Neural progenitor cell (in vitro differentiated cells): ENCODE measurements at regions not wholly inside any gene's neighbourhood (a gene's known extent, or its start where the extent isn't known, plus 50 kb on each side); places are given as distances from the start of the nearest gene placed in this dataset.

Source experiments
- DNase-seq: peaks from one replicate; pipeline ENCODE4 v3.0.0-alpha.2; 2016; ENCODE audit warnings: low spot score
- H2AFZ ChIP-seq: fragments of 200-600 bp; sonication (generic); replicated peaks from 2 replicates; pipeline ENCODE4 v1.6.1; 2016; ENCODE audit warnings: antibody characterized with exemption
- H3F3A ChIP-seq: fragments of 200-600 bp; sonication (generic); 2 replicates; pipeline ENCODE4 v1.6.1; 2016; ENCODE audit warnings: antibody characterized with exemption, low read depth
- H3K27ac ChIP-seq: fragments of 200-600 bp; sonication (generic); 2 replicates; pipeline ENCODE4 v1.5.1; 2016; ENCODE audit warnings: mild to moderate bottlenecking
- H3K27me3 ChIP-seq: fragments of 200-600 bp; sonication (generic); 2 replicates; pipeline ENCODE4 v1.6.1; 2016; ENCODE audit warnings: mild to moderate bottlenecking, moderate library complexity
- H3K36me3 ChIP-seq: fragments of 200-600 bp; sonication (generic); 2 replicates; pipeline ENCODE4 v1.5.1; 2016
- H3K4me1 ChIP-seq: fragments of 200-600 bp; sonication (generic); 2 replicates; pipeline ENCODE4 v1.6.1; 2016; ENCODE audit warnings: mixed run types
- H3K4me2 ChIP-seq: fragments of 200-600 bp; sonication (generic); 2 replicates; pipeline ENCODE4 v1.6.1; 2016
- H3K4me3 ChIP-seq: fragments of 200-600 bp; sonication (generic); 2 replicates; pipeline ENCODE4 v1.5.1; 2016
- H3K79me2 ChIP-seq: fragments of 200-600 bp; sonication (generic); 2 replicates; pipeline ENCODE4 v1.6.1; 2016; ENCODE audit warnings: low read depth
- H3K9ac ChIP-seq: fragments of 200-600 bp; sonication (generic); 2 replicates; pipeline ENCODE4 v1.6.1; 2016
- H3K9me3 ChIP-seq: fragments of 200-600 bp; sonication (generic); 2 replicates; pipeline ENCODE4 v1.5.1; 2016; ENCODE audit warnings: low read depth
- H4K20me1 ChIP-seq: fragments of 200-600 bp; sonication (generic); 2 replicates; pipeline ENCODE4 v1.6.1; 2016; ENCODE audit warnings: low read depth
- H3K27ac Mint-ChIP-seq: 3 replicates; pipeline ENCODE4 v1.8.0; 2021; ENCODE audit warnings: mixed read lengths
- H3K27me3 Mint-ChIP-seq: 2 replicates; pipeline ENCODE4 v1.8.0; 2022; ENCODE audit warnings: low read depth, mild to moderate bottlenecking, inconsistent platforms, moderate library complexity, mixed read lengths; ENCODE audit not compliant: insufficient read depth
- H3K36me3 Mint-ChIP-seq: 3 replicates; pipeline ENCODE4 v1.8.0; 2021; ENCODE audit warnings: mixed read lengths
- H3K4me1 Mint-ChIP-seq: 3 replicates; pipeline ENCODE4 v1.8.0; 2021; ENCODE audit warnings: mixed read lengths
- H3K4me3 Mint-ChIP-seq: 3 replicates; pipeline ENCODE4 v1.8.0; 2021; ENCODE audit warnings: mild to moderate bottlenecking, moderate library complexity, mixed read lengths
- H3K9me3 Mint-ChIP-seq: 3 replicates; pipeline ENCODE4 v1.8.0; 2020; ENCODE audit warnings: mixed read lengths
- CTCF ChIP-seq: fragments of 200-600 bp; sonication (generic); IDR thresholded peaks from 2 replicates; pipeline ENCODE4 v1.5.1; 2017; ENCODE audit warnings: antibody characterized with exemption, mild to moderate bottlenecking
- EZH2 ChIP-seq: fragments of 200-600 bp; sonication (generic); IDR thresholded peaks from 2 replicates; pipeline ENCODE4 v1.6.1; 2017; ENCODE audit warnings: antibody characterized with exemption, mild to moderate bottlenecking, moderate library complexity
- EZH2phosphoT487 ChIP-seq: fragments of 200-600 bp; sonication (generic); IDR thresholded peaks from 2 replicates; pipeline ENCODE4 v1.6.1; 2017; ENCODE audit warnings: antibody characterized with exemption

DNA sequence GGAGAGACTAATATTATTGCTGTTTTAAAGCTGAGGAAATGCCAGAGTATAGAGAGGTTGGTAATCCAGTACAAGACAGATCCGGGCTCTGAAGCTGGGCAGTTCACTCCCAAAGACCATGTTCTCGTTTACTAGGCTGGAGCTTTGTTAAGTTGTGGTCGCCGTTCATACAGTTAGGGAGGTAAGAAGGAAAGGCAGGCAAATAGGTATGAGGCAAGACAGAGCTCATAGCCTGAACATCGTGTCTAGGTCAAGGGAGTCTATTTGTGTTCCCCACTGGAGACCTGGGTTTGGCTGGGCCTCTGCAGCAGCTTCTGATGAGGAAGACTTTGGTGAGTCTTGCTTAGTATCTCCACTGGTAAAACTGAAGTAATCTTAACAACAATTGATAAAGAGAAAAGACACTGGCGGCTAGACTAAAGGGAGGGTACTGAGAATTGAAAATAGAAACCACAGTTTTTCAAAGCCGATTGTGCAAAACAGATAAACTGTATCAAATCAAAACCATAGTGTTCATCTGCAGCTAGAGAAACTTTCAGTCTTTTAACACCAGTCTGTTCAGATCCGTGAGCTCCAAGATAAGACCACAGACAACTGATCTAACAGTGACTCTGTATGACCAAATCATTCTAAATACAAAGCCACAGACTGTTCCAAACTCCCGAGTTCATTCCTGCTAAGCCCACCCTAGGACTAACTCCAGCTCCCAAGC lies 217.0 kb upstream of the FAM78B start:
- Histone ChIP-seq H3K36me3 (no peaks in the 10 kb centered on the region), H3F3A (peaks cover 20% of the 10 kb centered on the region), H4K20me1 (no peaks in the 10 kb centered on the region), H3K4me1 (peaks cover 23% of the 10 kb centered on the region), H2AFZ (no peak overlapping the region), H3K79me2 (no peaks in the 10 kb centered on the region), H3K27ac (no peak overlapping the region), H3K27me3 (no peaks in the 10 kb centered on the region), H3K9ac (no peak overlapping the region), H3K4me2 (no peak overlapping the region), H3K4me3 (no peak overlapping the region), H3K9me3 (no peaks in the 10 kb centered on the region)
- Mint-ChIP-seq H3K4me1 (peaks cover 13% of the 10 kb centered on the region), H3K36me3 (no peaks in the 10 kb centered on the region), H3K27me3 (peaks cover 2% of the 10 kb centered on the region), H3K9me3 (no peaks in the 10 kb centered on the region), H3K4me3 (no peak overlapping the region), H3K27ac (no peak overlapping the region)
- DNase-seq = no peak
- no peak for TF ChIP-seq CTCF
- no peak for TF ChIP-seq EZH2
- TF ChIP-seq EZH2phosphoT487 = no peak

GRCh38 chr1:166384948-166385347 lies 218.1 kb upstream of the FAM78B start:
- Histone ChIP-seq H3K27ac (no peak overlapping the region), H3F3A (peaks cover 20% of the 10 kb centered on the region), H3K4me1 (peaks cover 23% of the 10 kb centered on the region), H3K9me3 (no peaks in the 10 kb centered on the region), H3K9ac (no peak overlapping the region), H2AFZ (no peak overlapping the region), H3K36me3 (no peaks in the 10 kb centered on the region), H3K27me3 (no peaks in the 10 kb centered on the region), H4K20me1 (no peaks in the 10 kb centered on the region), H3K4me2 (no peak overlapping the region), H3K4me3 (no peak overlapping the region), H3K79me2 (no peaks in the 10 kb centered on the region)
- H3K27me3 Mint-ChIP-seq = peaks cover 2% of the 10 kb centered on the region
- H3K9me3 Mint-ChIP-seq = no peaks in the 10 kb centered on the region
- no peaks in the 10 kb centered on the region for H3K36me3 Mint-ChIP-seq
- DNase-seq = no peak
- H3K4me3 Mint-ChIP-seq = no peak overlapping the region
- H3K27ac Mint-ChIP-seq = no peak overlapping the region
- TF ChIP-seq EZH2 (no peak), EZH2phosphoT487 (no peak), CTCF (no peak)
- peaks cover 13% of the 10 kb centered on the region for H3K4me1 Mint-ChIP-seq

GRCh38 chr1:166390366-166391033 lies 223.7 kb upstream of the FAM78B start:
- TF ChIP-seq EZH2 (no peak), CTCF (no peak), EZH2phosphoT487 (no peak)
- Histone ChIP-seq H3K9me3 (no peaks in the 10 kb centered on the region), H3K36me3 (no peaks in the 10 kb centered on the region), H3K4me2 (no peak overlapping the region), H3K27me3 (no peaks in the 10 kb centered on the region), H3K79me2 (no peaks in the 10 kb centered on the region), H2AFZ (no peak overlapping the region), H3K4me3 (no peak overlapping the region), H3K27ac (no peak overlapping the region), H4K20me1 (no peaks in the 10 kb centered on the region), H3F3A (peaks cover 14% of the 10 kb centered on the region), H3K4me1 (peaks cover 12% of the 10 kb centered on the region), H3K9ac (no peak overlapping the region)
- H3K36me3 Mint-ChIP-seq = no peaks in the 10 kb centered on the region
- no peak for DNase-seq
- H3K4me3 Mint-ChIP-seq = no peak overlapping the region
- no peaks in the 10 kb centered on the region for H3K4me1 Mint-ChIP-seq
- no peaks in the 10 kb centered on the region for H3K9me3 Mint-ChIP-seq
- H3K27me3 Mint-ChIP-seq = peaks cover 2% of the 10 kb centered on the region
- H3K27ac Mint-ChIP-seq = no peak overlapping the region
